ENCODE measurements at regions not wholly inside any gene's neighbourhood (a gene's known extent, or its start where the extent isn't known, plus 50 kb on each side); places are given as distances from the start of the nearest gene placed in this dataset.
"Not testable (repeated sequence)": the region's sequence is repeated elsewhere in the genome, so short reads cannot be mapped to it uniquely, and the experiment has no call there.

DNA sequence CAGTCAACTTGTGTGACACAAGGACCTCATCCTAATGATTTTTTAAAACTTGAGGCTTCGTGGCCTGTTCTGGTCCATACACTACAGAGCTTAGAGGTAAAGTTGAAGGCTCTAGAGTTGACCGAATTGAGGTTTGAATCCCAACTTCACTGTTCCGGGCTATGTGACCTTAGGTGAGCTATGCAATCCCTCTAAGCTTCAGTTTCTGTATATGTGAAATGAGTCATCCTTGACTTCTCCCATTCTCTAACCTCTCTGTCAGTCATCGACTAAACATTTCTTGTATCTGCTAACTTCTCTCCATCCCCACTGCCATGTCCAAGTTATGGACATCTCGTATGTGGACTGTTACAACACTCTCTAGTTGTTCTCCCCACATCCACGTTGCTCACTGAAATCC, 178.2 kb upstream of the TMEM45B start:
- no peak for DNase-seq (ENCODE audit: low read depth in 2 of 2)

- DNase-seq (ENCODE audit: low read depth in 2 of 2): no peak
These were observed 177.5 kb upstream of the TMEM45B start for GRCh38 chr11:129637983-129638776.

DNA sequence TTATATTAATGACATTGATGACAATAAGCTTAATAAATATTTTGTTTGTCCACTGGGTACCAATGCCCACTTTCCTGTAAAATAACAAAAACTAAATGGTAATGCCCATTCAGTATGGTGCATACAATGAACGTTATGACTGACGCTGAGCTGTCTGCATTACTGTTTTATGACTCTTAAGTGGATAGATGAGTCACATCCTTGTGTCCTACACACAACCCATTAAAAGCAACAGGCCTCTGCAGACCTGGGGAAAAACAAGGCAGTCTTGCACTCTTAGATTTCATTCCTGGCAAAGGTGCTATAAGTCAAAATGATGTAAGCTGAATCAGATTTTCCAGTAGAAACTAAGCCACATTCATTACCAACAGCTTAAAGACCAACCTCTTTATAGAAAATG, 176.3 kb upstream of the TMEM45B start:
- DNase-seq (ENCODE audit: low read depth in 2 of 2): peak; percentile 76 to 77

DNA sequence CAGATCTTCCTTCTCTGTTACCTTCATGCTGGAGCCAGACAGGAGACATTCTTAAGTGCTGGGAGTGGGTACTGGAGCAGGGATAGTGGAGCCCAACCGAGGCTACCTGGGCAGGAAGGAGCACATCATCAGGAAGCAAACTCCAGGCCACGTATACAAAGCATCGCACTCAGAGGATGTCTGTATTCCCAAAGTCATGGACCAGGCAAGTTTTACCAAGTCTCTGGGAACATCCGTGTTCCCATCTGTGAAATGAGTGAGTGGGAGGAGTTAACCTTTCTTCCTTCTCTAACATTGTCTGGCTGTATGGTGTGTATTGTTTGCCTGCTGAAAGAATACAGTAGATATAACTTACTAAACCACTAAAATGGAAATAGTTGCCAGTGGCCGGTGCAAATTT, 175.0 kb upstream of the TMEM45B start:
- no peak for DNase-seq (ENCODE audit: low read depth in 2 of 2)

DNA sequence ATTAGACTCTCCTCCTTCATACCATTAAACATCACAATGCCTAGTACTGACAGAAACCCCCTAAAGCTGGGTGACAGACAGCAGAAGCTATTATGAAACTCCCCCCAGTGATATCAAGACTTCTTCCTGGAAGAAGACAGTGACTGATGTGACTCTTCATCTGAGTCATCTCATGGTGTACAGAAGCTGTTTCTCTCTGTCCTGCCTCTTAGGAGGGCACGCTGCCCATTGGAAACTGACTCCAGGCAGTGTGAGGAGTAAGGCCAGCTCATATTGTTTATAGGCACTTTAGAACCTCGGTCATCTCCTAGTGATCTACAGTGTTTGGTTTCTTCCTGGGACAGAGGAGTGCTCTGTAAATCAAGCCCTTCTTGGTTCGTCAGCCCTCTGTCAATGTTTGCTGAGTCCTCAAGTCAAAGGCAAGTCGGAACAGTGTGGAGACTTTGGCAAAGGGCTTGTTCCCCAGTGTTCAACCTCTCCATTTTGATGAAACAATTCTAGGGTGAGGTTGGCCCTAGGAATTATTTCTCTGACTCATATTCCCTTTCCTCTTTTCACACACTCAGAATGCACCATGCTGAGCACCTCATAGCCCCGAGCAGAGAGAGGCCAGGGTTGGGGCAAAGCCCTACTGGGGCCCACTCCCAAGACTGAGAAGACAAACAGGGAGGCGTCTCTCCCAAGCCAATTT, 172.5 kb upstream of the TMEM45B start:
- no peak for DNase-seq (ENCODE audit: low read depth in 2 of 2)

- no peak for DNase-seq (ENCODE audit: low read depth in 2 of 2)
These were observed 171.3 kb upstream of the TMEM45B start for GRCh38 chr11:129644326-129644725.

DNA sequence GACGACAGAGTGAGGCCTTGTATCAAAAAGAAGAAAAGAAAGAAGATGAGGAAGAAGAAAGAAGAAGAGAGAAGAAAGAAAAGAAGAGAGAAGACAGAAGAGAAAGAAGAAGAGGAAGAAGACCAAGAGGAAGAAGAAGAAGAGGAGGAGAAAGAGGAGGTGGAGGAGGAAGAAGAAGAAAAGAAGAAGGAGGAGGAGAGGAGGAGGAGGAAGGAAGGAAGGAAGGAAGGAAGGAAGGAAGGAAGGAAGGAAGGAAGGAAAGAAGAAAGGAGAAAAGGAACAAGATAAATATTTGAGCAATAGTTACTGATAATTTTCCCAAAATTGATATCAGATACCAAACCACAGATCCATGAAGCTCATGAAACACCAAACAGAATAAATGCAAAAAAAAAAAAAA, 169.7 kb upstream of the TMEM45B start:
- DNase-seq (ENCODE audit: low read depth in 2 of 2): no peak

GRCh38 chr11:129650044-129650443, 165.6 kb upstream of the TMEM45B start:
- DNase-seq (ENCODE audit: low read depth in 2 of 2): not testable (repeated sequence)

- DNase-seq (ENCODE audit: low read depth in 2 of 2): no peak
These were observed 162.8 kb upstream of the TMEM45B start for GRCh38 chr11:129652835-129653234.

DNA sequence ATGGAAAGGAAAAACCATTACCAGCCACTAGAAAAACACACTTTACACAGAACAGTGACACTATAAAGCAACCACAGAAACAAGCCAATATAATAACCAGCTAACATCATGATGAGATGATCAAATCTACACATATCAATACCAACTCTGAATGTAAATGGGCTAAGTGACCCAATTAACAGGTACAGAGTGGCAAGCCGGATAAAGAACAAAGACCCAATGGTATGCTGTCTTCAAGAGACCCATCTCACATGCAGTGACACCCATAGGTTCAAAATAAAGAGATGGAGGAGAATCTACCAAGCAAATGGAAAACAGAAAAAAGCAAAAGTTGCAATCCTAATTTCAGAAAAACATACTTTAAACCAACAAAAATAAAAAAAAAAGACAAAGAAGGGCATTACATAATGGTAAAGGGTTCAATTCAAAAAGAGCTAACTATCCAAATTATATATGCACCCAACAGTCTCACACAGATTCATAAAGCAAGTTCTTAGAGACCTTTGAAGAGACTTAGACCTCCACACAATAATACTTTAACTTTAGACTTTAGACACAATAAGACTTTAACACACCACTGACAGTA, 160.3 kb upstream of the TMEM45B start:
- DNase-seq (ENCODE audit: low read depth in 2 of 2): no peak

DNA sequence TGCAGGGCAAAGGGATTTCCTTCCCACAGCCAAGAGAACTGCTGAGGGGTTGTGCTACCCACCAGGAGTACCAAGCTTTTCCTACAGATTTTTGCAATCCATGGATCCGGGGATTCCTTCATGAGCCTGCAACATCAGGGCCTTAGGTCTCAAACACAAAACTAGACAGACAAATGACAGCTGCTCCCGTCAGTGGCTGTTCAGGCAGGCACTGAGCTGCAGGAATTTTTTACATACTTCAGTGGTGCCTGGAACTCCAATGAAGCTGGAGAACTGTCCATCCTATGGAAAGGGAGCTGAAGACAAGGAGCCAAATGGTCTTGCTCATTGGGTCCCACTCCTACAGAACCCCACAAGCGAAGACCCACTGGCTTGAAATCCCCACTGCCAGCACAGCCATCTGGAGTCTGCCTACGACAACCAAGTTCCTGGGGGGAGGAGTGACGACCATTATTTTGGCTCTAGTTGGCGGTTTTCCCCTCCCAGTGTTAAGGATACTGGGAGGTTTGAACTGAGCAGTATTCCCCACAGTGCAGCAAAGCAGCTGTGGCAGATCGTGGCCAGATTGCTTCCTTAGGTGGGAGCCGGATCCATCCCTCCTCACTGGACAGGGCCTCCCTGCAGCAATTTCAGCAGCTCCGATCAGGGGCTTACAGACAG, 157.7 kb upstream of the TMEM45B start:
- no peak for DNase-seq (ENCODE audit: low read depth in 2 of 2)

GRCh38 chr11:129658526-129658867, 157.2 kb upstream of the TMEM45B start:
- no peak for DNase-seq (ENCODE audit: low read depth in 2 of 2)

DNA sequence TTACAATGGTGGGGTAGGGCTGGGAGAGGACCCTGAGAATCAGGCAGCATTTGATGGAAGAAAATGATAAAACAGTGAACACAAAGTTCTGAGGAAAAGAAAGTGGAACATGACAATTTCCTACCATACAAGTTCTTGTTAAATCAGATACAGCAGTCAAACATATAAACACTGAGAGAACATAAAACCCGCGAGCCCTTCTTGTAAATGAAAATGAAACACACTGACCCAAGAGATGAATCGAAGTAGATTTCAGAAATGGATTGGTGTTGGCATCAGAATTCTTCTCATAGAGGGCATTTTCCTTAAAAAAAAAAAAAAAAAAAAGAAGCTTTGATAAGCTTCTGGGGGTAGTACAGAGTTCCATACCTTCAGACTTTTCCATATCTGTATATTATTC, 134.7 kb upstream of the TMEM45B start:
- no peak for DNase-seq (ENCODE audit: low read depth in 2 of 2)

DNA sequence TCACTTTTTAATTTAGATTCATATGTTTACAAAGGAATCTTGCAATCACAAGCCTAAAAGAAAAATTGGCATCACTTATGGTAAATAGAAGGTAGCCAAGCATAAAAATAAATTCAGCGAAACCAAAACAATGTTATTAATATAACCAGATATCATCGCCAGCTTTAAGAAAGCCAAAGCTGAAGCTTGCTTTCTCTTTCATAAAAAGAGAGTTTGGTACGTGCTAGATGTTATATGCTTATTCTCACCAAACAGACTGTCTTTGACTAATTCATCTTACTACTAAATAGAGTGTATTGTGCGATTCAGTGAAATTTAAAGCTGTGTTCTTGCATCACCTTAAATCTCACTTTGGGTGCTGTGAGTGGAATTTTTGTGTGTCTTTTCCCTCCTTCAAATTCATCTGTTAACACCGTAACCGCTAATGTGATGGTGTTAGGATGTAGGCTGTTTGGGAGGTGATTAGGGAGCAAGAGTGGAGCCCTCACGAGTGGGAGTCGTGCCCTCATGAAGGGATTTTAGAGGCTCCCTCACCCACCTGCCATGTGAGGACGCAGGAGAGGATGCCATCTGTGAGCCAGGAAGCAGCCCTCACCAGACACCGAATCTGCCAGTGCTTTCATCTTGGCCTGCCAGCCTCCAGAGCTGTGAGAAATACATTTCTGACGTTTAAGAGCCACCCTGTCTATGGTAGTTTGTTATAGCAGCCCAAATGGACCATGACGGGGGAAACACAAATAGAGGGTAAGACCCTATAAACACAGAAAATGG, 134.1 kb upstream of the TMEM45B start:
- DNase-seq (ENCODE audit: low read depth in 2 of 2): no peak

GRCh38 chr11:129686269-129686668, 129.4 kb upstream of the TMEM45B start:
- no peak for DNase-seq (ENCODE audit: low read depth in 2 of 2)

GRCh38 chr11:129691142-129691541, 124.5 kb upstream of the TMEM45B start:
- DNase-seq (ENCODE audit: low read depth in 2 of 2): no peak

- DNase-seq (ENCODE audit: low read depth in 2 of 2): no peak
These were observed 121.1 kb upstream of the TMEM45B start for GRCh38 chr11:129694538-129694937.

DNA sequence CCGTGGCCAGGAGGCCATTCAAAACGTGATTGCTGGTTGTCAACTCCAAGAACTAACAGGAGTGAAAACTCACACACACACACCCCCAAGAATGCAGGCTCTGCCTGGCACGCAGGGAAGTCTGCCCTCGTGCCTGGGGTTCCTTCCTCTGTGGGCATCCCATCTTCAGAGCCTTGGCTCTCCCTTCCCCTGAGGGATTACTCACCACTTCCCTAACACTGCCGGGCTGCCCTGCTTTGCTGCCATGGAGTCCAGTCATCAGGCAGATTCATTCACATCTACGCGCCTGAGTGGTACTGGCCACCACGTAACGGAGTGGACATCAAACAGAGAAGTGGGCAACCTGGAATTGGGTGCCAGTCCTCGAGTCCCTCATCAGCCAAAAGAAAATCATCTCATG, 120.7 kb upstream of the TMEM45B start:
- DNase-seq (ENCODE audit: low read depth in 2 of 2): no peak

DNA sequence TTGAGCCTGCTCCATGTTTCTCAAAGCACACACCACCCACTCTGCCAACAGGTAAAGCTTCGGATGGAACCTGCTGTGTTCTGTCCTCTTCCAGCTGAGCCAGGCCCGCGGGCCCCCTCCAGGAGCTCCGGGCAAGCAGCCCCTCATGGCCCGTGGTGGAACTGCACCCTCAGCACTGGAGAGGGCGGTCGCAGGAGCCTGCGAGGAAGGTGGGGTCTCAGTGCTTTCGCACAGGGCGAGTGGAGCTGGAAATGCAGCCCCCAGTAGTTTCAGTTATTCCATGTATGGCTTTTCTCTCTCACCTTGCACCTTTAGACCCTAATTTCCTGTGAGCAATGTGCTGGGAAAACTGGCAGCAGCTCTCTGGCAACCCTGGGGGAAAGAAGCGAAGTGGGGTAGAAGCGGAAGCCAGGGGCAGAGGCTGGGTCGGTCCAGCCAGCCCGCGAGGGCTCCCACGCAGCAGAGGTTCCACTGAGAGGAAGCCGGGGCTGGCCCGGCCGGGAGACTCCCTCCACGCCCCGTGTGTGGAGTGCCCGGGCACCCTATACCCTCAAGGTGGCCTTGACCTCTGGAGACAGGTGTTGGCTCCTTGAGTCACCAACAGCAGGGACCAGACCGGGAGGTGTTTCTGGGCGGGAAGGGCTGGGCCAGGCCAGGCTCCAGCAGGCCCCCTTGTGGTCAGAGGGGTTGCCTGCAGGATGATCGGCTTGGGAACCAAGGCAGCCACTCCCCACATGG, 119.9 kb upstream of the TMEM45B start:
- DNase-seq (ENCODE audit: low read depth in 2 of 2): peak in 1 of 2 experiments; percentile 2

DNA sequence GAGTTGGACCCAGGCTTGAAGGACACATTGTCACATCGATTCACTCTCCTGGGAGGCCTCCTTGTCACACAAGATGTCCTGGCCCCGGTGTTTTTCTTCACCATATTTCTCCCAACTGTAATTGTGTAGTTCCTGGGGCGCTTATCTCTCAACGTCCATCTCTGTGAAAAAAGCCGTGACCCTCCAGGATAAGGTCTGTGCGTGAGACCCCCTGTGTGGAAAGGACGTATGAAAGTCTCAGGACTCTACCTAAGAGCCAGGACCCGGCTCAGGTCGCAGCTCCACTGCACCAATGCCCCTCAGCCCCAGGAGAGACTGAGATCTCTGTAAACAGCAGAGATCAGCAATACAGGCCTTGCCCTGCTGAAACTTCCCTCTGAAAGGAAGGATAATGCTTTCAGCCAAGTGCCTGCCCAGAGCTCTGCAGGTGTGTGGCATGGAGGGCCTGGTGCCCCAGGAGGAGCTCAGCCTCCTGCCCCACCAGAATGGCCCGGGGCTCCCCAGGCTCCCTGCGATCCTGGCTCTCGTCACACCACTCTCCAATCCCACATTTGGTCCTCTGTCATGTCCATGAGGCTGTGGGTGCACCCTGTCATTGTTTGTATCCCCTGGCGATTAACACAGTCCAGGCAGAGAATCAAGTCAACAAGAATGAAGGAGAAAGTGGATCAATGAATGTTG, 119.2 kb upstream of the TMEM45B start:
- DNase-seq (ENCODE audit: low read depth in 2 of 2): no peak

GRCh38 chr11:129698212-129698611, 117.4 kb upstream of the TMEM45B start:
- DNase-seq (ENCODE audit: low read depth in 2 of 2): no peak
